ENCODE measurements at regions not wholly inside any gene's neighbourhood (a gene's known extent, or its start where the extent isn't known, plus 50 kb on each side); places are given as distances from the start of the nearest gene placed in this dataset.

GRCh38 chr12:24661657-24662096 is 287.2 kb downstream of the BCAT1 start:
- TF ChIP-seq, protein P1, sequence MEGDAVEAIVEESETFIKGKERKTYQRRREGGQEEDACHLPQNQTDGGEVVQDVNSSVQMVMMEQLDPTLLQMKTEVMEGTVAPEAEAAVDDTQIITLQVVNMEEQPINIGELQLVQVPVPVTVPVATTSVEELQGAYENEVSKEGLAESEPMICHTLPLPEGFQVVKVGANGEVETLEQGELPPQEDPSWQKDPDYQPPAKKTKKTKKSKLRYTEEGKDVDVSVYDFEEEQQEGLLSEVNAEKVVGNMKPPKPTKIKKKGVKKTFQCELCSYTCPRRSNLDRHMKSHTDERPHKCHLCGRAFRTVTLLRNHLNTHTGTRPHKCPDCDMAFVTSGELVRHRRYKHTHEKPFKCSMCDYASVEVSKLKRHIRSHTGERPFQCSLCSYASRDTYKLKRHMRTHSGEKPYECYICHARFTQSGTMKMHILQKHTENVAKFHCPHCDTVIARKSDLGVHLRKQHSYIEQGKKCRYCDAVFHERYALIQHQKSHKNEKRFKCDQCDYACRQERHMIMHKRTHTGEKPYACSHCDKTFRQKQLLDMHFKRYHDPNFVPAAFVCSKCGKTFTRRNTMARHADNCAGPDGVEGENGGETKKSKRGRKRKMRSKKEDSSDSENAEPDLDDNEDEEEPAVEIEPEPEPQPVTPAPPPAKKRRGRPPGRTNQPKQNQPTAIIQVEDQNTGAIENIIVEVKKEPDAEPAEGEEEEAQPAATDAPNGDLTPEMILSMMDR (IDR thresholded peaks at IDR 0.05), result no peak
- TF ChIP-seq ATF3 (CRISPR knock-in tag; conservative IDR thresholded peaks at IDR 0.05), result no peak
- no peak for TF ChIP-seq MXD4 (CRISPR knock-in tag; IDR thresholded peaks at IDR 0.05; ENCODE audit: borderline replicate concordance)
- TF ChIP-seq HMGXB4 (CRISPR knock-in tag; IDR thresholded peaks at IDR 0.05), result no peak
- TF ChIP-seq, protein P2, sequence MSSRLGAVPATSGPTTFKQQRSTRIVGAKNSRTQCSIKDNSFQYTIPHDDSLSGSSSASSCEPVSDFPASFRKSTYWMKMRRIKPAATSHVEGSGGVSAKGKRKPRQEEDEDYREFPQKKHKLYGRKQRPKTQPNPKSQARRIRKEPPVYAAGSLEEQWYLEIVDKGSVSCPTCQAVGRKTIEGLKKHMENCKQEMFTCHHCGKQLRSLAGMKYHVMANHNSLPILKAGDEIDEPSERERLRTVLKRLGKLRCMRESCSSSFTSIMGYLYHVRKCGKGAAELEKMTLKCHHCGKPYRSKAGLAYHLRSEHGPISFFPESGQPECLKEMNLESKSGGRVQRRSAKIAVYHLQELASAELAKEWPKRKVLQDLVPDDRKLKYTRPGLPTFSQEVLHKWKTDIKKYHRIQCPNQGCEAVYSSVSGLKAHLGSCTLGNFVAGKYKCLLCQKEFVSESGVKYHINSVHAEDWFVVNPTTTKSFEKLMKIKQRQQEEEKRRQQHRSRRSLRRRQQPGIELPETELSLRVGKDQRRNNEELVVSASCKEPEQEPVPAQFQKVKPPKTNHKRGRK (CRISPR knock-in tag; IDR thresholded peaks at IDR 0.05; ENCODE audit: borderline replicate concordance), result no peak
- TF ChIP-seq, protein P3, sequence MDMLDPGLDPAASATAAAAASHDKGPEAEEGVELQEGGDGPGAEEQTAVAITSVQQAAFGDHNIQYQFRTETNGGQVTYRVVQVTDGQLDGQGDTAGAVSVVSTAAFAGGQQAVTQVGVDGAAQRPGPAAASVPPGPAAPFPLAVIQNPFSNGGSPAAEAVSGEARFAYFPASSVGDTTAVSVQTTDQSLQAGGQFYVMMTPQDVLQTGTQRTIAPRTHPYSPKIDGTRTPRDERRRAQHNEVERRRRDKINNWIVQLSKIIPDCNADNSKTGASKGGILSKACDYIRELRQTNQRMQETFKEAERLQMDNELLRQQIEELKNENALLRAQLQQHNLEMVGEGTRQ (CRISPR knock-in tag; IDR thresholded peaks at IDR 0.05), result no peak
- TF ChIP-seq FOXJ3 (CRISPR knock-in tag; IDR thresholded peaks at IDR 0.05; ENCODE audit: borderline replicate concordance), result no peak
- no peak for TF ChIP-seq TP53 (CRISPR knock-in tag; IDR thresholded peaks at IDR 0.05)
- TF ChIP-seq, protein P4, sequence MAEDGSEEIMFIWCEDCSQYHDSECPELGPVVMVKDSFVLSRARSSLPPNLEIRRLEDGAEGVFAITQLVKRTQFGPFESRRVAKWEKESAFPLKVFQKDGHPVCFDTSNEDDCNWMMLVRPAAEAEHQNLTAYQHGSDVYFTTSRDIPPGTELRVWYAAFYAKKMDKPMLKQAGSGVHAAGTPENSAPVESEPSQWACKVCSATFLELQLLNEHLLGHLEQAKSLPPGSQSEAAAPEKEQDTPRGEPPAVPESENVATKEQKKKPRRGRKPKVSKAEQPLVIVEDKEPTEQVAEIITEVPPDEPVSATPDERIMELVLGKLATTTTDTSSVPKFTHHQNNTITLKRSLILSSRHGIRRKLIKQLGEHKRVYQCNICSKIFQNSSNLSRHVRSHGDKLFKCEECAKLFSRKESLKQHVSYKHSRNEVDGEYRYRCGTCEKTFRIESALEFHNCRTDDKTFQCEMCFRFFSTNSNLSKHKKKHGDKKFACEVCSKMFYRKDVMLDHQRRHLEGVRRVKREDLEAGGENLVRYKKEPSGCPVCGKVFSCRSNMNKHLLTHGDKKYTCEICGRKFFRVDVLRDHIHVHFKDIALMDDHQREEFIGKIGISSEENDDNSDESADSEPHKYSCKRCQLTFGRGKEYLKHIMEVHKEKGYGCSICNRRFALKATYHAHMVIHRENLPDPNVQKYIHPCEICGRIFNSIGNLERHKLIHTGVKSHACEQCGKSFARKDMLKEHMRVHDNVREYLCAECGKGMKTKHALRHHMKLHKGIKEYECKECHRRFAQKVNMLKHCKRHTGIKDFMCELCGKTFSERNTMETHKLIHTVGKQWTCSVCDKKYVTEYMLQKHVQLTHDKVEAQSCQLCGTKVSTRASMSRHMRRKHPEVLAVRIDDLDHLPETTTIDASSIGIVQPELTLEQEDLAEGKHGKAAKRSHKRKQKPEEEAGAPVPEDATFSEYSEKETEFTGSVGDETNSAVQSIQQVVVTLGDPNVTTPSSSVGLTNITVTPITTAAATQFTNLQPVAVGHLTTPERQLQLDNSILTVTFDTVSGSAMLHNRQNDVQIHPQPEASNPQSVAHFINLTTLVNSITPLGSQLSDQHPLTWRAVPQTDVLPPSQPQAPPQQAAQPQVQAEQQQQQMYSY (CRISPR knock-in tag; IDR thresholded peaks at IDR 0.05), result no peak

Data from WTC11 (cell line).